Body of pancreas (tissue), 4 donors: ENCODE measurements at regions not wholly inside any gene's neighbourhood (a gene's known extent, or its start where the extent isn't known, plus 50 kb on each side); places are given as distances from the start of the nearest gene placed in this dataset.
"Not testable (repeated sequence)": the region's sequence is repeated elsewhere in the genome, so short reads cannot be mapped to it uniquely, and the experiment has no call there.

ENCODE experiments used
- POLR2A ChIP-seq, 3 donors: fragments of 450-650 bp; IDR thresholded peaks; one replicate each; pipeline ENCODE4 v1.6.1; 2016; ENCODE audit warnings: antibody characterized with exemption in 3 of 3, mild to moderate bottlenecking in 2 of 3
- TF ChIP-seq, protein P1 (sequence below), 7 experiments: fragments of 450-650 bp in 4 of 7; fragments of 200-600 bp in 3 of 7; sonication (generic) in 3 of 7; IDR thresholded peaks; one replicate each; pipeline ENCODE4 v1.5.1; 2016 to 2019; ENCODE audit warnings: antibody characterized with exemption in 7 of 7

DNA sequence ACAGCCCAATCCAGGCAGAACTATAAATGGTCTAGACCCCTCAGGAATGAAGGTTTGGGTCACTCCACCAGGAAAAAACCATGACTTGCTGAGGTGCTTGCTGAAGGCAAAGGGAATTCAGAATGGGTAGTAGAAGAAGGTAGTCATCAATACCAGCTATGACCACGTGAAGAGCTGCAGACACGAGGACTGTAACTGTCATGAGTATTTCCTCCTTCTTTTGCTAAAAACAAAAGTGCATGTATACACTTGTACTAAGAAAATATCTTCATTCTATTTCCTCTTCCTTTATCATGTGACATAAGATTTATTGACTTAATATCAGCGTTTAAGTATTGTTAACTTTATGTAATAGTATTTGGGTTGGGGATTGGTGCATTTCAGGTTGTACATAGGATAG lies 55.5 kb upstream of the KIAA0040 start:
- TF ChIP-seq, protein P1, sequence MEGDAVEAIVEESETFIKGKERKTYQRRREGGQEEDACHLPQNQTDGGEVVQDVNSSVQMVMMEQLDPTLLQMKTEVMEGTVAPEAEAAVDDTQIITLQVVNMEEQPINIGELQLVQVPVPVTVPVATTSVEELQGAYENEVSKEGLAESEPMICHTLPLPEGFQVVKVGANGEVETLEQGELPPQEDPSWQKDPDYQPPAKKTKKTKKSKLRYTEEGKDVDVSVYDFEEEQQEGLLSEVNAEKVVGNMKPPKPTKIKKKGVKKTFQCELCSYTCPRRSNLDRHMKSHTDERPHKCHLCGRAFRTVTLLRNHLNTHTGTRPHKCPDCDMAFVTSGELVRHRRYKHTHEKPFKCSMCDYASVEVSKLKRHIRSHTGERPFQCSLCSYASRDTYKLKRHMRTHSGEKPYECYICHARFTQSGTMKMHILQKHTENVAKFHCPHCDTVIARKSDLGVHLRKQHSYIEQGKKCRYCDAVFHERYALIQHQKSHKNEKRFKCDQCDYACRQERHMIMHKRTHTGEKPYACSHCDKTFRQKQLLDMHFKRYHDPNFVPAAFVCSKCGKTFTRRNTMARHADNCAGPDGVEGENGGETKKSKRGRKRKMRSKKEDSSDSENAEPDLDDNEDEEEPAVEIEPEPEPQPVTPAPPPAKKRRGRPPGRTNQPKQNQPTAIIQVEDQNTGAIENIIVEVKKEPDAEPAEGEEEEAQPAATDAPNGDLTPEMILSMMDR (IDR thresholded peaks at IDR 0.05), result not testable (repeated sequence)
- not testable (repeated sequence) for TF ChIP-seq POLR2A (IDR thresholded peaks at IDR 0.05)
